ENCODE measurements at regions not wholly inside any gene's neighbourhood (a gene's known extent, or its start where the extent isn't known, plus 50 kb on each side); places are given as distances from the start of the nearest gene placed in this dataset.

GRCh38 chr3:35336601-35337000 is 302.7 kb upstream of the ARPP21 start:
- DNase-seq: no peak

DNA sequence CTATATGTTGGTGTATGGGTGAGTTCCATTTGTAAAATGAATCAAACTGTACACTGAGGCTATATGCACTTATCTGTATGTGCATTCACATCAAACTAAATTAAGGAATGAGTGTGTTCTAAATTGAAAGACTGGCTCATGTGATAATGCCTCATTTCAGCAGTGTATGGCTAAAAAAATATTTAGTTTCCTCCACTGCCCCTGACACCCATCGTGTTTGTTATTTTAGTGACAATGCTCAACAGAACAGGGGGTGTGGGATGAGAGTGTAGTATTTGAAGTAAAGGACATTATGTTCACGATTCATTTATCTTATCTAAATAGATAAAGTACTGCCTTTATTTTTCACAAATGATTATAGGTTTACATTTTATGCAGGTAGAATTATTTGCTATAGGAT is 301.1 kb upstream of the ARPP21 start:
- DNase-seq: no peak

- no peak for DNase-seq
These were observed 259.1 kb upstream of the ARPP21 start for GRCh38 chr3:35380196-35380595.

DNA sequence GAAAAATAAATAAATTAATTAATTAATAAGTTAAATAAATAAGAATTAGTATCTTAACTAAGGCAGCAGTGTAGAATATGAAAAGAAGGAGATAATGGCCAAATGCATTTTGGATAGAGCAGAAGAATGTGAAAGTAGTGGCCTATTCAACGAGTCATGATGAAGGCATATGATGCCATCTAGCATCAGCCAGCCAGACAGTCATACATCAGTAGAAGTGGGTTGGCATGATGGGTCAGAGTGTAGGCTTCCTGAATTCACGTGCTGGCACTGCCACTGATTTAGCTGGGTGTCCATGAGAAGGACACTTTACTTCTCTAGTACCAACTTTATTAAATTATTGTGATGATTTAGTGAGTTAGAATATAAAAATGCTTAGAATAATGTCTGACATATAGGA is 256.1 kb upstream of the ARPP21 start:
- no peak for DNase-seq

GRCh38 chr3:35383719-35384555 is 255.4 kb upstream of the ARPP21 start:
- DNase-seq: no peak

DNA sequence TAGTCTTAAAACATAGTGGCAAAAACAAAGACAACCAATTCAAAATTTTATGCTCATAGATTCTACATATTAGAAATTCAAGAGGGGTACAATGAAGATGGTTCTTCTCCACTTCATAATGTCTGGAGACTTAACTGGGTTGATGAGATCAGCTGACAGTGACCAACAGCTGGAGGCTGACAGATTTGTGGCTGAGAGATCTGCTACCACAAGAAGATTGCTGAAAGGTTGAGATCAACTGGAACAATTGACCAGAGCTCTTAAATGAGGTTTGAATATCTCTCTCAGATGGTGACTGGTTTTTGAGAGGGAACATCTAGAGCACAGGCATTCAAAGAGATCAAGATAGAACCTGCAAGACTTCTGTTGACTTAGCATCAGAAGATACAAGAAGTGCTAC is 254.1 kb upstream of the ARPP21 start:
- DNase-seq: no peak

DNA sequence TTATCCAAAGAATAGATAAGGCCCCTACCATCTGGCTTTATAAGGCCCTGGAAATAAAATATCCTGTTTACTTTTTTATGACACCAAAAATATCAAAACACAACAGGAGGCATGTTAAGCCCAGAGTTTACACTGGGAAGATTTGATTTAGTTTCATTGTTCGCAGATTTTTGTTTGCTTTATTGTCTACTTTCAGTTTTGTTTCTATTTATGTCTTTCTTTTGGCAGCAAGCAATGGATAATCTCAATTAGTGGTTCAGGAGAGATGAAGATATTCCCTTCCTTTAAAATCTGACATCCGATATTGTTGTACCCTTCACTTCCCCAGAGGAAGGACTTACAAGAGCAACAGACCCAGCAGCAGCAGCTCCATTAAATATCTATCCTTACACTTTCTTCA is 249.4 kb upstream of the ARPP21 start:
- no peak for DNase-seq

DNA sequence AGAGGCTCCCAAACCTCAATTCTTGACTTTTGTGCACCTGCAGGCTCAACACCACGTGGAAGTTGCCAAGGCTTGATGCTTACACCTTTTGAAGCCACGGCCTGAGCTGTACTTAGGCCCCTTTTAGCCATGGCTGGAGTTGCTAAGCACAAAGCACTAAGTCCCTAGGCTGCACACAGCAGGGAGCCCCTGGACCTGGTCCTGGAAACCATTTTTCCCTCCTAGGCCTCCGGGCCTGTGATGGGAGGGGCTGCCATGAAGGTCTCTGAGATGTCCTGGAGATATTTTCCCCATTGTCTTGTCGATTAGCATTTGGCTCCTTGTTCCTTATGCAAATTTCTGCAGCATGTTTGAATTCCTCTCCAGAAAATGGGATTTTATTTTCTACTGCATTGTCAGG is 247.1 kb upstream of the ARPP21 start:
- DNase-seq: no peak

DNA sequence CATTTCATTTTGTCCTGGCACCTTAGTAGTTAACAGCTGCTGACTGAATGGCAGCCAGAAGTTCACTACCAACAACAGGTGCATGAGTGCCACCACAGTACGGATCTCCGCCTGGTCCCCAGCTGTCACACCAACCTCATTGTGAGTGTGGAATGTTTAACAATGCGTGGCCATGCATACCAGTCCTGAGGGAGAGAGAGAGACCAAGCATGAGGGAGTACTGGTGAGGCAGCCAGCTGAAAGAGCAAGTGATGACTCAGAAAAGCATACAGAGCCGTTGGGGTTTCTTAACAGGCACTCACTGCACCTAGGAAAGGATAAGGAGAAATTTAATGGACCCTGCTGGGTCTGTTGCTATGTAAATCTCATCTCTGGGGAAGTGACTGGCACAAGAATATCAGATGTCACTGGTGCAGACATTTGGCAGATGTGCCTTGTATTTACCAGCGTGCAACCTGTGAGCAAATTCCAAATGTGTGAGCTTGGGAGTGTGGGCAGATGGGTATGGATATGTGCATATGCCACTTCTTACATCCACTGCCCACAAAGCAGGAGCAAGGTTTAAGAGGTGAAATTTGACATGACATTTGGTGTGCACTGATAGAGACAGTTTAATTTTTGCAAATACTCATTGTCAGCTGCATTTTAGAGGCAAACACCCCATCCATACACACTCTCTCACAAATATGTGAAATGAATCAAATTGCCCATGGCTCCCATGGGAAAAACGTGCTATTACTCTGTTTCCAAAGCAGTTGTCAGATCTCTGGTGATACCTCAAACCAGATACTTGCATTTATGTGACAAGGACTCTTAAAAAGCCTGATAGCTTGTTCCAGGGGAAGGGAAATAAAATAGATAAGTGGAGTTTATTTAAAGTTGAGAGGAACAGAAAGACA is 245.2 kb upstream of the ARPP21 start:
- no peak for DNase-seq

DNA sequence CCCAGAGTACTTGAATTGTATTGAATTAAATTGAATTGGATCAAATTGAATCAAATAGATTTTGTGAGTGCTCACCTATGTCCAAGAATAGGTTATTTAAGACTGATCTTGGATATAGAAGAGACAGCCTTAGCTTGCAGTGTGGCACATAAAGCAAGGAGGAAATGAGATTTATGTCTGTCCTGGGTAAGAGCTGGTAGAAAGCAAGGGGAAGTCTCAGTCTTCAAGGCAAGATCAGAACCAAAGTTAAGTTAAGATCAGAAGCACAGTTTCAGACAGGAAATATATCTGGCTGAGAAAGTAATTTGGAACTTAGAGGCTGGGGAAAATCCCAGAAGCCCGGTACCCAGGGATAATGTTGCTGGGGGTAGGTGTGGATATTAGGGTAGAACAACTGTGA is 244.4 kb upstream of the ARPP21 start:
- no peak for DNase-seq

DNA sequence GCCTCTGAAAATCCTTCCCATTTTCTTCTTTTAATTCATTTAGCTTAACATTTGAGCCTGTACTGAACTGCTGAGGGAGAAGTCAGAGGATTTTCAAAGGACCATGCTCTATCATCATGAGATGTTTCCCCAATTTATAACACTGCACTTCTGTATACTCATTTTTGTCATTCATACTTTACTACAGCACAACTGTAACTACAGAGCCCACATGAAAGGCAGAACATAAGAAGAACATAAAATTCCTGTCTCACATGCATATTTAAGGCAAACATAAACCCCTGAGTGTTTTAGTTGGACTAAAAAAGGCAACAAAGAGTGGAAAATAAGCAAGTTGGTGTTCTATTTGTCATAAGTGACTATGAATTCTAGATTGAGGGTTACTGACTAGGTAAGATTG is 237.7 kb upstream of the ARPP21 start:
- no peak for DNase-seq

DNA sequence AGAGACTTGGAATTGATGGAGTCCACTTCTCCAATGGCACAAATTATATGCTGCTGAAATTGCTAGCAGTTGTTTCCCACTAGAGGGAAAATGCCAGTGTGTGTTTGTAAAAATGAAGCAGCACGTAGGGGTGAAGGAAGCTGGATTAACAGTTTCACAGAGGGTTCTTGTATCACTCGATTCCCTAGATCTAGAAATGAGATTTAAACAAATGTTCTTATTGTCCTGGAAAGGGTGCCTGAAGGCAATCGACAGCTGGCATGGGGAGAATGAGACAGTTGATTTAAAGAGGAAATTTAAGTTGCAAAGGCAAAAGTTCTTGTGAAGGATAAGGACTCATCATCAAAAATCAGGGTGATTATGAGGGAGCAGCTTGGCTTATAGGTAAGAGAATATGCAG is 234.8 kb upstream of the ARPP21 start:
- DNase-seq: no peak

DNA sequence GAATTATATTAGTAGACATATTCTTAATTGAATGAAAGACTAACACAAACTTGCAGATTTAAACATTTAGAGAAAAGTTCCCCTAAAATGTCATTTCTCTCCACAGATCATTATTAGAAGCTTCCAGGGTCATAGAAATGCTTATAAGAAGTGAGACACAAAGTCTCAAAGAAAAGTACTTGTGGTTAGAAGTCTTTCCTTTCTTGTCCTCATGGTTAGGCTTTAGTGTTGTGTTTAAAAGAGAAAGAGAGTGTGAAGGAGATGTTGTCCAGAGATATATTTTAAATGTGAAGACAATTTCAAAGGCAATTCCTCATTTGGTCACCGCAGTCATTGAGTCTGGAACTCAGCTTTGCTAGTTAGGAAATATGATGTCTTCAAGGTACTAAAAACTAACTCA is 230.4 kb upstream of the ARPP21 start:
- no peak for DNase-seq

DNA sequence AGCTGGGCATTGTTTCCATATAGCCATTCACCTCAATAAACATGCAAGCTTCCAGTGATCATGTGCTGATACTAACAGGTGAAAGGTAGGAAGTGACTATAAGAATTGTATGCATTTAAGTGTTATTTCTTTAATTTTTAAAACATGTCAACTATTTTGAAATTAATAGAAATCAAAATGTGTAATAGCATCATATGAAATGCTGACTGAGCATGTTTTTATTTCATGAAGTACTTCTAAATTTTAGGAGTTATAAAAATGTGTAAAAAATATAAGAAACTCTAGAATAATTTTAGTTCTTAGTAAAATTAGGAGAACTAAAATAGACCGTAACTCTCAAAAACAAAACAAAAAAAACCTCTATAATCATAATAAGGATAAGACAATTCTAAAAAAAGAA is 229.3 kb upstream of the ARPP21 start:
- no peak for DNase-seq

DNA sequence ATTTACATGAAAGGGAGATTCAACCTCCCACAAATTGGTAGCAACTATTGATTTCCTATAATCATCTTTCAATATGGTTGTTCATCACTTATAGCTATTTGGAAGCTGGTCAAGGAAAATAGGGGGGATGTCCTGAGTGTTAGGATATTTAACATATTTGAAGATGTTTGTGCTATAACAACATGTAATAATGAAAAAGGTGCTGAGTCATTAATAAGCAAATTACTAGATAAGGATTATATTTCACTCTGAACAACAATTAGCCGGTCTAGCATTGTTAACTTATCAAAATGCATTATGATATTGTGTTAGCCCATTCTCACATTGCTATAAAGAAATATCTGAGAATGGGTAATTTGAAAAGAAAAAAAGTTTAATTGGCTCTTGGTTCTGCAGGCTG is 225.8 kb upstream of the ARPP21 start:
- DNase-seq: no peak

- no peak for DNase-seq
These were observed 222.2 kb upstream of the ARPP21 start for GRCh38 chr3:35417080-35417479.

- no peak for DNase-seq
These were observed 217.2 kb upstream of the ARPP21 start for GRCh38 chr3:35422101-35422500.

GRCh38 chr3:35422836-35423601 is 216.3 kb upstream of the ARPP21 start:
- DNase-seq: peak; percentile 11 to 29

GRCh38 chr3:35426366-35426958 is 212.9 kb upstream of the ARPP21 start:
- DNase-seq: no peak

DNA sequence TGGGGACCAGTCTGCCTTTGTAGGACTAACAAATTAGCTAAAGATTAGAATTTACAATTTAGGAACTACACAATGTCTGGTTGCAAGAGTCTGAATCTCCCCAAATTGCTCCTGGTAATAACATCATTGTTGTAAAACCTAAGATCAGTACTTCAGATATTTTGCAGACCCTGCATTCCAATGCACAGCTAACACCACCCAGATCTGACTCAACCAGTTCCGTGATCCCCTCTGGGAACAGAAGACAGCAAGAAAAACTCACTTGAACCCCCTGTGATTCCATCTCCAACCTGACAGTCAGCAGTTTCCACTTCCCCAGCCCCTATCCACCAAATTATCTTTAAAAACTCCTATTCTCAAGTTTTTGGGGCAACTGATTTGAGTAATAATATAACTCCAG is 201.9 kb upstream of the ARPP21 start:
- DNase-seq: no peak

- DNase-seq: no peak
These were observed 201.2 kb upstream of the ARPP21 start for GRCh38 chr3:35438101-35438500.

DNA sequence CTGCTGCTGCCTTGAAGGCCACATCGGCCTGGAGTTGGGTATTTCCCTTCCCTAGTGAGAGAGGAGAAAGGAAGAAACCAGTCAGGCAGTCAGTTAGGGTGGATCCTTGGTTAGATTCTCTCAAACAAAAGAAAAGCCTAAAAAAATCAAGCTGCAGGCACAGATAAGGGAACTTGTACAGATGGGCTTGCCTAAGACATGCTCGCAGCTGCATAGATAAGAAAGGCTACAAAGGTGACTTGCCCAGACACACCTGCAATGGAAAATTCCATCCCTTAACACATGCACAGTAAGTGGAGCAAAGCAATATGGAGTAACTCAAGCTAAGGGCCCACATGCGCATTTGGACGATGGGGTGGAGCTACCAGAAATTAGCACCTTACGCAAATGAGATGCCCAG is 199.7 kb upstream of the ARPP21 start:
- no peak for DNase-seq

- DNase-seq: no peak
These were observed 198.5 kb upstream of the ARPP21 start for GRCh38 chr3:35440826-35441225.

Data from AML-193 (cell line).